ENCODE measurements at regions not wholly inside any gene's neighbourhood (a gene's known extent, or its start where the extent isn't known, plus 50 kb on each side); places are given as distances from the start of the nearest gene placed in this dataset.

- TF ChIP-seq CTCF (IDR thresholded peaks at IDR 0.05; ENCODE audit: low read length) (no peak), EZH2 (IDR thresholded peaks at IDR 0.05; ENCODE audit: borderline replicate concordance, low read length) (no peak)
These were observed 259.4 kb upstream of the TAS2R1 start for GRCh38 chr5:9889511-9889910.
